ENCODE measurements at regions not wholly inside any gene's neighbourhood (a gene's known extent, or its start where the extent isn't known, plus 50 kb on each side); places are given as distances from the start of the nearest gene placed in this dataset.

- Histone ChIP-seq H3K9ac (ENCODE audit: low read length) (no peak overlapping the region), H3K27me3 (ENCODE audit: insufficient read depth, low read length) (no peaks in the 10 kb centered on the region), H4K8ac (ENCODE audit: low read depth, low read length) (no peak overlapping the region), H3K4me3 (ENCODE audit: low read depth, low read length) (no peak overlapping the region), H2AK5ac (ENCODE audit: low read length) (no peak overlapping the region), H3K18ac (ENCODE audit: low read length) (no peak overlapping the region), H3K23ac (ENCODE audit: low read length) (no peak overlapping the region), H3K79me2 (ENCODE audit: control insufficient read depth, insufficient read depth, low read length, poor library complexity) (no peaks in the 10 kb centered on the region), H2BK5ac (ENCODE audit: low read depth, low read length, poor library complexity) (no peak overlapping the region), H3K27ac (ENCODE audit: low read depth, low read length) (no peak overlapping the region), H3K9me3 (ENCODE audit: insufficient read depth, low read depth, low read length) (no peaks in the 10 kb centered on the region), H2AFZ (ENCODE audit: insufficient read depth, low read length, poor library complexity) (no peak overlapping the region), H2BK120ac (ENCODE audit: insufficient read depth, low read length, poor library complexity) (no peak overlapping the region), H3K36me3 (ENCODE audit: control insufficient read depth in 1 of 2, insufficient read depth in 2 of 2, low read length in 2 of 2) (no peaks in the 10 kb centered on the region), H3K4me2 (ENCODE audit: low read length) (no peak overlapping the region), H4K12ac (ENCODE audit: low read depth, low read length) (no peak overlapping the region), H4K91ac (ENCODE audit: low read depth, low read length) (no peak overlapping the region), H2BK12ac (ENCODE audit: low read length) (no peak overlapping the region), H3K4ac (ENCODE audit: low read depth, low read length) (no peak overlapping the region), H3K79me1 (ENCODE audit: low read length) (no peaks in the 10 kb centered on the region), H3K14ac (ENCODE audit: low read length) (no peak overlapping the region), H3K4me1 (ENCODE audit: control insufficient read depth in 1 of 2, insufficient read depth in 2 of 2, low read length in 2 of 2) (no peaks in the 10 kb centered on the region)
- no peak for DNase-seq
Measured at GRCh38 chr1:199302554-199302953, 663.7 kb downstream of the PTPRC start.

GRCh38 chr1:199303035-199303434 is 664.2 kb downstream of the PTPRC start:
- H3K9ac ChIP-seq (ENCODE audit: low read length), result no peak overlapping the region
- H4K91ac ChIP-seq (ENCODE audit: low read depth, low read length), result no peak overlapping the region
- no peak overlapping the region for H2BK12ac ChIP-seq (ENCODE audit: low read length)
- H3K9me3 ChIP-seq (ENCODE audit: insufficient read depth, low read depth, low read length), result no peaks in the 10 kb centered on the region
- H2BK5ac ChIP-seq (ENCODE audit: low read depth, low read length, poor library complexity), result no peak overlapping the region
- H3K79me1 ChIP-seq (ENCODE audit: low read length), result no peaks in the 10 kb centered on the region
- H3K4me3 ChIP-seq (ENCODE audit: low read depth, low read length), result no peak overlapping the region
- H3K36me3 ChIP-seq (ENCODE audit: control insufficient read depth in 1 of 2, insufficient read depth in 2 of 2, low read length in 2 of 2), result no peaks in the 10 kb centered on the region
- H3K4me1 ChIP-seq (ENCODE audit: control insufficient read depth in 1 of 2, insufficient read depth in 2 of 2, low read length in 2 of 2), result no peaks in the 10 kb centered on the region
- H3K14ac ChIP-seq (ENCODE audit: low read length), result no peak overlapping the region
- H3K79me2 ChIP-seq (ENCODE audit: control insufficient read depth, insufficient read depth, low read length, poor library complexity), result no peaks in the 10 kb centered on the region
- no peak overlapping the region for H2BK120ac ChIP-seq (ENCODE audit: insufficient read depth, low read length, poor library complexity)
- no peak overlapping the region for H4K12ac ChIP-seq (ENCODE audit: low read depth, low read length)
- no peak overlapping the region for H3K27ac ChIP-seq (ENCODE audit: low read depth, low read length)
- H2AK5ac ChIP-seq (ENCODE audit: low read length), result no peak overlapping the region
- no peak overlapping the region for H4K8ac ChIP-seq (ENCODE audit: low read depth, low read length)
- H3K23ac ChIP-seq (ENCODE audit: low read length), result no peak overlapping the region
- no peak for DNase-seq
- no peak overlapping the region for H3K4me2 ChIP-seq (ENCODE audit: low read length)
- WGBS (ENCODE audit: extremely low coverage, insufficient coverage, insufficient read length), result no CpG with 5 or more reads among the region's 2 CpGs
- no peak overlapping the region for H3K4ac ChIP-seq (ENCODE audit: low read depth, low read length)
- H3K27me3 ChIP-seq (ENCODE audit: insufficient read depth, low read length), result no peaks in the 10 kb centered on the region
- H2AFZ ChIP-seq (ENCODE audit: insufficient read depth, low read length, poor library complexity), result no peak overlapping the region
- H3K18ac ChIP-seq (ENCODE audit: low read length), result no peak overlapping the region

- no peak overlapping the region for H3K9ac ChIP-seq (ENCODE audit: low read length)
- no peak overlapping the region for H2AFZ ChIP-seq (ENCODE audit: insufficient read depth, low read length, poor library complexity)
- no peaks in the 10 kb centered on the region for H3K4me1 ChIP-seq (ENCODE audit: control insufficient read depth in 1 of 2, insufficient read depth in 2 of 2, low read length in 2 of 2)
- no peak overlapping the region for H2BK120ac ChIP-seq (ENCODE audit: insufficient read depth, low read length, poor library complexity)
- no peak overlapping the region for H2AK5ac ChIP-seq (ENCODE audit: low read length)
- H2BK5ac ChIP-seq (ENCODE audit: low read depth, low read length, poor library complexity), result no peak overlapping the region
- no peaks in the 10 kb centered on the region for H3K79me2 ChIP-seq (ENCODE audit: control insufficient read depth, insufficient read depth, low read length, poor library complexity)
- no peak overlapping the region for H3K23ac ChIP-seq (ENCODE audit: low read length)
- no peak overlapping the region for H3K4ac ChIP-seq (ENCODE audit: low read depth, low read length)
- no peak overlapping the region for H3K4me3 ChIP-seq (ENCODE audit: low read depth, low read length)
- no peak overlapping the region for H3K27ac ChIP-seq (ENCODE audit: low read depth, low read length)
- DNase-seq, result no peak
- no peaks in the 10 kb centered on the region for H3K9me3 ChIP-seq (ENCODE audit: insufficient read depth, low read depth, low read length)
- WGBS (ENCODE audit: extremely low coverage, insufficient coverage, insufficient read length), result no CpG with 5 or more reads among the region's 2 CpGs
- H3K14ac ChIP-seq (ENCODE audit: low read length), result no peak overlapping the region
- H4K91ac ChIP-seq (ENCODE audit: low read depth, low read length), result no peak overlapping the region
- H3K18ac ChIP-seq (ENCODE audit: low read length), result no peak overlapping the region
- no peaks in the 10 kb centered on the region for H3K36me3 ChIP-seq (ENCODE audit: control insufficient read depth in 1 of 2, insufficient read depth in 2 of 2, low read length in 2 of 2)
- no peak overlapping the region for H2BK12ac ChIP-seq (ENCODE audit: low read length)
- H4K8ac ChIP-seq (ENCODE audit: low read depth, low read length), result no peak overlapping the region
- H4K12ac ChIP-seq (ENCODE audit: low read depth, low read length), result no peak overlapping the region
- H3K27me3 ChIP-seq (ENCODE audit: insufficient read depth, low read length), result no peaks in the 10 kb centered on the region
- H3K4me2 ChIP-seq (ENCODE audit: low read length), result no peak overlapping the region
- no peaks in the 10 kb centered on the region for H3K79me1 ChIP-seq (ENCODE audit: low read length)
Measured at GRCh38 chr1:199305053-199305452, 666.2 kb downstream of the PTPRC start.

GRCh38 chr1:199307496-199308264 is 668.8 kb downstream of the PTPRC start:
- H3K36me3 ChIP-seq (ENCODE audit: control insufficient read depth in 1 of 2, insufficient read depth in 2 of 2, low read length in 2 of 2), result no peaks in the 10 kb centered on the region
- H4K91ac ChIP-seq (ENCODE audit: low read depth, low read length), result no peak overlapping the region
- H4K8ac ChIP-seq (ENCODE audit: low read depth, low read length), result no peak overlapping the region
- no peak overlapping the region for H3K18ac ChIP-seq (ENCODE audit: low read length)
- no peak overlapping the region for H2BK5ac ChIP-seq (ENCODE audit: low read depth, low read length, poor library complexity)
- no peak for DNase-seq
- no peak overlapping the region for H2BK120ac ChIP-seq (ENCODE audit: insufficient read depth, low read length, poor library complexity)
- H3K9ac ChIP-seq (ENCODE audit: low read length), result no peak overlapping the region
- H2AK5ac ChIP-seq (ENCODE audit: low read length), result no peak overlapping the region
- no peak overlapping the region for H3K23ac ChIP-seq (ENCODE audit: low read length)
- no peaks in the 10 kb centered on the region for H3K4me1 ChIP-seq (ENCODE audit: control insufficient read depth in 1 of 2, insufficient read depth in 2 of 2, low read length in 2 of 2)
- no peak overlapping the region for H3K4ac ChIP-seq (ENCODE audit: low read depth, low read length)
- H2BK12ac ChIP-seq (ENCODE audit: low read length), result no peak overlapping the region
- H3K27me3 ChIP-seq (ENCODE audit: insufficient read depth, low read length), result no peaks in the 10 kb centered on the region
- no peaks in the 10 kb centered on the region for H3K79me2 ChIP-seq (ENCODE audit: control insufficient read depth, insufficient read depth, low read length, poor library complexity)
- no peak overlapping the region for H3K4me2 ChIP-seq (ENCODE audit: low read length)
- 100% methylated on average over 2 of the region's 6 CpGs for WGBS (ENCODE audit: extremely low coverage, insufficient coverage, insufficient read length)
- no peaks in the 10 kb centered on the region for H3K79me1 ChIP-seq (ENCODE audit: low read length)
- no peaks in the 10 kb centered on the region for H3K9me3 ChIP-seq (ENCODE audit: insufficient read depth, low read depth, low read length)
- no peak overlapping the region for H3K27ac ChIP-seq (ENCODE audit: low read depth, low read length)
- H4K12ac ChIP-seq (ENCODE audit: low read depth, low read length), result no peak overlapping the region
- H2AFZ ChIP-seq (ENCODE audit: insufficient read depth, low read length, poor library complexity), result no peak overlapping the region
- H3K14ac ChIP-seq (ENCODE audit: low read length), result no peak overlapping the region
- H3K4me3 ChIP-seq (ENCODE audit: low read depth, low read length), result no peak overlapping the region

All from trophoblast cell (in vitro differentiated cells and primary cell).